ENCODE measurements at regions not wholly inside any gene's neighbourhood (a gene's known extent, or its start where the extent isn't known, plus 50 kb on each side); places are given as distances from the start of the nearest gene placed in this dataset.
"Not testable (repeated sequence)": the region's sequence is repeated elsewhere in the genome, so short reads cannot be mapped to it uniquely, and the experiment has no call there.

DNA sequence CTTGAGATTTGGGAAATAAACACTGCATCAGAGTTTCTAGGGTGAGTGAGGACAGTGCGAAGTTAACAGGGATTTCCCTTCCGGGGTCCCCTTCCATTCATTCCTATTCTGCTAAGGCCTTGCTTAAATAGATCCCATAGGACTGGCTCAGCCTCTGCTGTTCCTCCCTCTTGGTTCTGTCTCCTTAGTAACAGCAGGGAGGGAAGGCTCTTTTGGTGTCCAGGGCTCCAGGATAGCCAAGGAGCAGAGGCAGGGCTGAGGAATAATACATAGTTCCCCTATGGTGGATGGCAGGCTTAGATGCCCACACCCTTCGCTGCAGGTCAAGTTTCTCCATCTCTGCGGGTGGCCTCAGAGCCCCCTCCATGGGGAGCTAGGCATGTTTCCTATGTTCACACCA lies 591.7 kb downstream of the ACTL7B start:
- H3K36me3 ChIP-seq (ENCODE audit: control insufficient read depth, insufficient read depth, low read length): no peaks in the 10 kb centered on the region
- no peaks in the 10 kb centered on the region for H3K9me3 ChIP-seq (ENCODE audit: control insufficient read depth, insufficient read depth, low read depth, low read length)
- H3K4me1 ChIP-seq (ENCODE audit: control insufficient read depth, insufficient read depth, low read length): no peaks in the 10 kb centered on the region
- no peak overlapping the region for H3K27ac ChIP-seq (ENCODE audit: low read depth, low read length)
- no peak overlapping the region for H3K4me3 ChIP-seq (ENCODE audit: low read depth, low read length)
- no peak overlapping the region for H3K9ac ChIP-seq (ENCODE audit: low read length)
- H3K27me3 ChIP-seq (ENCODE audit: control insufficient read depth, insufficient read depth, low read length): no peaks in the 10 kb centered on the region

DNA sequence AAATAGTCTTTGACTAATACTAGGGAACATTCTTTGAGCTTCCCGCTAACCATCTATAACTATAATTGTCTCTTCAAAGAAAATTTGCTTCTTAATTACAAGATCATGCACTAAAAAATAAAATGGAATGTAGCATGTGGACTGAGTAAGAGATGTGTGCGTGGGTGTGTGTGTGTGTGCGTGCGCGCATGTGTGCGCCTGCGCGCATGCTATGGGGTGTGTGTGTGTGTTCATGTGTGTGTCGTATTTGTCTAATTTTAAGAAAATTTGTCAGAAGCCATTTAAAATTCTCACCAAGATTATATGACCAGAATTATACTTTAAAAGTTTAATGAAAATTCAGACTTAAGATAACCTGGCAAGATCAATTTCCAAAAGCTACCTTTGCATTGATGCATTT lies 593.0 kb downstream of the ACTL7B start:
- H3K4me1 ChIP-seq (ENCODE audit: control insufficient read depth, insufficient read depth, low read length): no peaks in the 10 kb centered on the region
- H3K36me3 ChIP-seq (ENCODE audit: control insufficient read depth, insufficient read depth, low read length): no peaks in the 10 kb centered on the region
- H3K9ac ChIP-seq (ENCODE audit: low read length): no peak overlapping the region
- no peaks in the 10 kb centered on the region for H3K9me3 ChIP-seq (ENCODE audit: control insufficient read depth, insufficient read depth, low read depth, low read length)
- no peak overlapping the region for H3K27ac ChIP-seq (ENCODE audit: low read depth, low read length)
- H3K4me3 ChIP-seq (ENCODE audit: low read depth, low read length): no peak overlapping the region
- H3K27me3 ChIP-seq (ENCODE audit: control insufficient read depth, insufficient read depth, low read length): no peaks in the 10 kb centered on the region

DNA sequence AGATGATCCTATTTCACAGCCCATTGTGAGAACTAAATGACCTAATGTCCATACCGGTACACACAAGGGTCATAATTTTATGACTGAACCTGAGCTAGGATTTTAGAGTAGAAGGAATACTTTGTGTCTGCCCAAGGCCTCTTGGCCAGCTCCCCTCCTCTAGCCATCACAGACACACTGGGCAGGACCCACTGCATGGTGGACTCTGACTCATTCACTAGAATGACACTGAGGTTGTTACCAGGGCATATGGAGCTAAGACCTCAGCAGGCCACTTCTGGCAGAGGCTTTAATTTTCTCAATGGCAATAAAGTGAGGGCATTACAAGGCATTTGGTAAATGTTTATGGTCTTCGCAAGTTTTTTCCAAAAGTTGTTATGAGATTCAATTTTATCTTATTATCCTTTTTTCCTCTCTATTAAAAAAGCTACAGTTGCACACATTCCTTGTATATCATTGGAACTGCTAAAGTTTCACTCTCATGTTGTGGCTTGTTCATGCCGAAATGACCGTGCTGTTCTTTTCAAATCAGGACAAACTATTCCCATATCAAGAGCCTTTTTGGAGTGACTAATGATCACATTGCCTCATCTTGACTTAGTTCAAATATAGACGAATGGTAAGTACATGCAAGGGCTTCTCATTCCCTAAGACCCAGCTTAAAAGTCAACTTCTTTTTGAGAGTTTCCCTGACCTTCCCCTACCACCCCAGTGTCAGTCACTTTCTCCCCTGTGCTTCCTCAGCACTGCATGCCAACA lies 595.7 kb downstream of the ACTL7B start:
- no peak overlapping the region for H3K27ac ChIP-seq (ENCODE audit: low read depth, low read length)
- no peaks in the 10 kb centered on the region for H3K27me3 ChIP-seq (ENCODE audit: control insufficient read depth, insufficient read depth, low read length)
- no peaks in the 10 kb centered on the region for H3K4me1 ChIP-seq (ENCODE audit: control insufficient read depth, insufficient read depth, low read length)
- H3K9ac ChIP-seq (ENCODE audit: low read length): no peak overlapping the region
- H3K36me3 ChIP-seq (ENCODE audit: control insufficient read depth, insufficient read depth, low read length): no peaks in the 10 kb centered on the region
- H3K9me3 ChIP-seq (ENCODE audit: control insufficient read depth, insufficient read depth, low read depth, low read length): no peaks in the 10 kb centered on the region
- H3K4me3 ChIP-seq (ENCODE audit: low read depth, low read length): no peak overlapping the region

DNA sequence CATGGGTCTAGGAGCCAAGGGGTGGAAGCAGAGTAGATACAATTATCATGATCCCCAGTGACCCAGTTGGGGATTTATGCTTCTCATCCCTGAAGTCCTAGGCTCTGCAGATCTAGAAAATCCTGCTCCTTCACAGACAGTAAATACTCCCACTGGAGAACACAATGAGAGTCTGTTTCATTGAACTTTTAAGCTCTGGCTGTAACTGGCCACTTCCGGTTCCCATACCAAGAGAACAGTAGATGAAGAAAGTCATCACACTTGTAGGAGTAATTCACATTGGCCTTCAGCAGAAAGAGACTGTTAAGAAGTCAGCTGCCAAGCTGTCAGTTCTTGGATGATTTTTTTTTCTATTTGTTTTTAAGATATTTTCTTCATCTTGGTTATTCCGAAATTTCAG lies 597.1 kb downstream of the ACTL7B start:
- no peak overlapping the region for H3K4me3 ChIP-seq (ENCODE audit: low read depth, low read length)
- no peak overlapping the region for H3K9ac ChIP-seq (ENCODE audit: low read length)
- no peaks in the 10 kb centered on the region for H3K9me3 ChIP-seq (ENCODE audit: control insufficient read depth, insufficient read depth, low read depth, low read length)
- H3K27ac ChIP-seq (ENCODE audit: low read depth, low read length): no peak overlapping the region
- H3K36me3 ChIP-seq (ENCODE audit: control insufficient read depth, insufficient read depth, low read length): no peaks in the 10 kb centered on the region
- no peaks in the 10 kb centered on the region for H3K27me3 ChIP-seq (ENCODE audit: control insufficient read depth, insufficient read depth, low read length)
- H3K4me1 ChIP-seq (ENCODE audit: control insufficient read depth, insufficient read depth, low read length): no peaks in the 10 kb centered on the region

DNA sequence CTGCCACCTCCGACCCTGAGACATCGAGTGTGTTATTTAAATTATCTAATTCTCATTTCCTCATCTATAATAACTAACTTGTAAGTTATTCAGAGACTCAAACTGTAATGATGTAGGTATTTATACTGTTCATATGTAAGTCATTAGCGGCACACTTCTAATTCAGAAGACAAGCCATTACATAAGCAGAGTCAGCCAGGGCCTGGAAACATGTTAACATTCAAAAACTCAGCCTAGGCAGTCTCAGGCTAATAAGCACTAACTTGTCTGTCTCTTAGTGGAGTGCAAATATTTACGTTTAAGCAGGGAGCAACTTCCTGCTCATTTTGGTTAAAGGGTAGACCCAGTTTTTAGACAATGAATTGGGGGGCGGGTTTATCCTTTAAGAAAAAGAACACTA lies 598.4 kb downstream of the ACTL7B start:
- H3K9ac ChIP-seq (ENCODE audit: low read length): no peak overlapping the region
- H3K27ac ChIP-seq (ENCODE audit: low read depth, low read length): no peak overlapping the region
- no peaks in the 10 kb centered on the region for H3K36me3 ChIP-seq (ENCODE audit: control insufficient read depth, insufficient read depth, low read length)
- no peaks in the 10 kb centered on the region for H3K27me3 ChIP-seq (ENCODE audit: control insufficient read depth, insufficient read depth, low read length)
- no peak overlapping the region for H3K4me3 ChIP-seq (ENCODE audit: low read depth, low read length)
- H3K9me3 ChIP-seq (ENCODE audit: control insufficient read depth, insufficient read depth, low read depth, low read length): no peaks in the 10 kb centered on the region
- H3K4me1 ChIP-seq (ENCODE audit: control insufficient read depth, insufficient read depth, low read length): no peaks in the 10 kb centered on the region

DNA sequence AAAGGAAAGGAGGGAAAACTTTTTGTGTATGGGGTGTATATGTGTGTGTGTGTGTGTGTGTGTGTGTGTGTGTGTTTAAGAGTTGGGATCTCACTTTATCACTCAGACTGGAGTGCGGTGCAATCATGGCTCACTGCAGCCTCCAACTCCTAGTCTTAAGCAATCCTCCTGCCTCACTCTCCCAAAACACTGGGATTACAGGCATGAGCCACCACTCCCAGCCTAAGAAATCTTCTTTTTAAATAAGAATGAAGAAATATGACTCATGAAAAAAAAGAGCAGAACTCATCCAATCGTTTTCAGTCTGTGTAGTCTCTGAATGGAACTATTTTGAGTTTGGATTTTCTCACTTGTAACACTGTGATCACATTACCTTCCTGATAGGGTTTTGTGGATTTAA lies 601.5 kb downstream of the ACTL7B start:
- H3K9me3 ChIP-seq (ENCODE audit: control insufficient read depth, insufficient read depth, low read depth, low read length): no peaks in the 10 kb centered on the region
- H3K36me3 ChIP-seq (ENCODE audit: control insufficient read depth, insufficient read depth, low read length): no peaks in the 10 kb centered on the region
- H3K4me3 ChIP-seq (ENCODE audit: low read depth, low read length): no peak overlapping the region
- no peak overlapping the region for H3K9ac ChIP-seq (ENCODE audit: low read length)
- no peaks in the 10 kb centered on the region for H3K4me1 ChIP-seq (ENCODE audit: control insufficient read depth, insufficient read depth, low read length)
- H3K27ac ChIP-seq (ENCODE audit: low read depth, low read length): no peak overlapping the region
- no peaks in the 10 kb centered on the region for H3K27me3 ChIP-seq (ENCODE audit: control insufficient read depth, insufficient read depth, low read length)

DNA sequence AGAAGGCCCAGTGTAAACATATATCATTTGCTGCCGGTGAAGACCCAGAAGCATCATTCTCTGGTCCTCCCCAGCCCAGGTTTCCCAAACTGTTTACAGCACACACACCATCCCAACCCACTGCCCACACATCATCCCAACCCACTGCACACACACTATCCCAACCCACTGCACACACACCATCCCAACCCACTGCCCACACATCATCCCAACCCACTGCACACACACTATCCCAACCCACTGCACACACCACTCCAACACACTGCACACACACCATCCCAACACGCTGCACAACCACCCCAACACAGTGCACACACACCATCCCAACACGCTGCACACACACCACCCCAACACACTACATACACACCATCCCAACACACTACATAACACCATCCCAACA lies 608.4 kb downstream of the ACTL7B start:
- not testable (repeated sequence) for H3K9me3 ChIP-seq (ENCODE audit: control insufficient read depth, insufficient read depth, low read depth, low read length)

DNA sequence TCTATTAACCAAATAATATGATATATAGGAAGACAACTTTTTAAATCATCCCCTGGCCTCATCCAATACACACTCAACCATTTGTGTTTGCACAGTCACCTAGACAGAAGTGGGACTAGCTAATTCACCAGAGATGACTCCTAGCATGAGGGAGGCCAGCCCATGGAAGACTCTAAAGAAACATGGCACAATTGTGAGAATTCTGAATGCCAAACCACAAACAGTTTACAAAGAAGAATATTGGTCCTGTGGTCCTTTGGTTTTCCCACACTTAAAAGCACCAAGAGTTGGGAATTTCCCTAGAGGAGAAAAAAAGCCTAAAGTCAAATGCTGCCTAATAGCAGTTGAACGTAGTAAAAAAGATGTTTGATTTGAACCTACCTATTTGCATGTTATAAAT lies 609.9 kb downstream of the ACTL7B start:
- no peak overlapping the region for H3K9ac ChIP-seq (ENCODE audit: low read length)
- H3K9me3 ChIP-seq (ENCODE audit: control insufficient read depth, insufficient read depth, low read depth, low read length): no peaks in the 10 kb centered on the region
- H3K4me3 ChIP-seq (ENCODE audit: low read depth, low read length): no peak overlapping the region
- no peaks in the 10 kb centered on the region for H3K4me1 ChIP-seq (ENCODE audit: control insufficient read depth, insufficient read depth, low read length)
- no peaks in the 10 kb centered on the region for H3K36me3 ChIP-seq (ENCODE audit: control insufficient read depth, insufficient read depth, low read length)
- no peaks in the 10 kb centered on the region for H3K27me3 ChIP-seq (ENCODE audit: control insufficient read depth, insufficient read depth, low read length)
- no peak overlapping the region for H3K27ac ChIP-seq (ENCODE audit: low read depth, low read length)

More for the DNA sequence above, 608.4 kb downstream of the ACTL7B start:
- H3K4me3 ChIP-seq (ENCODE audit: low read depth, low read length); H3K4me1 ChIP-seq (ENCODE audit: control insufficient read depth, insufficient read depth, low read length); H3K36me3 ChIP-seq (ENCODE audit: control insufficient read depth, insufficient read depth, low read length); H3K27me3 ChIP-seq (ENCODE audit: control insufficient read depth, insufficient read depth, low read length); H3K9ac ChIP-seq (ENCODE audit: low read length); H3K27ac ChIP-seq (ENCODE audit: low read depth, low read length): not testable (repeated sequence)

DNA sequence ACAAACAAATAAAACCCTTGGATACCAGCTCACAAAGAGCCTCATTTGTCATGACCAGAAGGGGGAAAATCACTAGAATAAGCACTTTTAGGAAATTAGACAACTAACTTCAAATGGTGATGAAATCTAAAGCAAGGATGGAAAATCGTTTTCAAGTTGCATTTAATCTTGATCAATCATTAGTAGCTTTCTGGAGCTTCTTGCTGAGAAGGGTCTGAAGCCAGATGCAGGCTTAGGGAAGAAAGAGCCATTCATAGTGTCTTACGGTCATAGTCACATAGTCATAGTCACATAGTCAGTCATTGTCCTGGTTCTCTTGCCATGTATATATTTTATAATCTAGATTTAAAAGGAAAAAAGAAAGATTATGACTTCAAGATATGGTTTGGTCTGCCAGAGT lies 610.5 kb downstream of the ACTL7B start:
- no peak overlapping the region for H3K4me3 ChIP-seq (ENCODE audit: low read depth, low read length)
- H3K4me1 ChIP-seq (ENCODE audit: control insufficient read depth, insufficient read depth, low read length): no peaks in the 10 kb centered on the region
- no peak overlapping the region for H3K27ac ChIP-seq (ENCODE audit: low read depth, low read length)

DNA sequence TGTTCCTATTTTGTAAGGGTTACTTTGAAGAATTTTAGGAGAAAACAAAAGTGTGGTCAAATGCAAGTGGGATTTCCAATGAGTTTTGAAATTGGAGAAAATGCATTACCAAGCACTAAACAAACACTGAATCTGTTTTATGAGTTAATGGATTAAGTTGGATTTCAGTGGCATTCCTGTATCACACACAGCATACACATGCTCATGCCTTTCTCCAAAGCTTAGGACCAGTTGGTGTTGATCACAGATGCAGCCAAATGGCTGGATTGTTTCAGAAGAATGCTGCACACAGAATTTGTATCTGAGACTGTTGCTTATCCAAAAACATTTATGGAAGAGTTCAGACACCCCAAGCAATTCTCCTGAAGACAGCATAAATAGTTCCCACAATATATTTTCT lies 611.1 kb downstream of the ACTL7B start:
- Histone ChIP-seq H3K4me3 (ENCODE audit: low read depth, low read length) (no peak overlapping the region), H3K9ac (ENCODE audit: low read length) (no peak overlapping the region), H3K9me3 (ENCODE audit: control insufficient read depth, insufficient read depth, low read depth, low read length) (no peaks in the 10 kb centered on the region), H3K4me1 (ENCODE audit: control insufficient read depth, insufficient read depth, low read length) (no peaks in the 10 kb centered on the region), H3K27ac (ENCODE audit: low read depth, low read length) (no peak overlapping the region), H3K27me3 (ENCODE audit: control insufficient read depth, insufficient read depth, low read length) (no peaks in the 10 kb centered on the region), H3K36me3 (ENCODE audit: control insufficient read depth, insufficient read depth, low read length) (no peaks in the 10 kb centered on the region)

More for the DNA sequence above, 610.5 kb downstream of the ACTL7B start:
- no peaks in the 10 kb centered on the region for H3K36me3 ChIP-seq (ENCODE audit: control insufficient read depth, insufficient read depth, low read length)
- H3K9me3 ChIP-seq (ENCODE audit: control insufficient read depth, insufficient read depth, low read depth, low read length): no peaks in the 10 kb centered on the region
- no peak overlapping the region for H3K9ac ChIP-seq (ENCODE audit: low read length)
- no peaks in the 10 kb centered on the region for H3K27me3 ChIP-seq (ENCODE audit: control insufficient read depth, insufficient read depth, low read length)

DNA sequence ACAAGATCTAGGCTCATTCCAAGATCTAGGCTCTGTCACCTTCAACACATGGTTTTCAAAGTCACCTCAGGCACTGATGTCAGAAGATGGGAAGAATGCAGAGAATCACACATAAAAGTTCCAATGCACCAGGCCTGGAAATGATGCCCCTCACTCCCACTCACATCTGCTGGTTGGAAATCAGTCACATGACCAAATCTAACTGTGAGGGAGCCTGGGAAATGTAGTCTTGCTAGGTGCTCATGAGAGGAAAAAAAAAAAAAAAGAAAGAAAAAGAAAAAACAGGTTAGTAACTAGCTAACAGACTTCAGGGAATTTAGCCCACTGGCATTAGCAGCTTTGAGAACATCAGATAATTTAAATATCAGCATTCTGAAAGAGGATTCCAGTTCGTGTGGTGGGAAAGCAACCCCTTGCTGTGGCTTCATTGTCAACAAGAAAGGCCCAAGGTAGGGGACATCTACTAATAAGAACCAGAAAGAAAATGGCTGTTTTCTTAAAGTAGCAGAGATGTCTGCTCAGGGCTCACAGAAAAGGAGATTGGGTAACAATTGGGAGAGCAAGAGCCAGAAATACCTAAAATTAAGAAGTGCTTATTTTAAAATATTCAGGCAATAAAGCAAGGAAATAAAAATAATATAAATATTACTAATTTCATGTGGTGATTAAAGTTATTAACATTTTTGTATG lies 614.3 kb downstream of the ACTL7B start:
- H3K4me1 ChIP-seq (ENCODE audit: control insufficient read depth, insufficient read depth, low read length): no peaks in the 10 kb centered on the region
- no peaks in the 10 kb centered on the region for H3K9me3 ChIP-seq (ENCODE audit: control insufficient read depth, insufficient read depth, low read depth, low read length)
- H3K27ac ChIP-seq (ENCODE audit: low read depth, low read length): no peak overlapping the region
- no peaks in the 10 kb centered on the region for H3K27me3 ChIP-seq (ENCODE audit: control insufficient read depth, insufficient read depth, low read length)
- H3K4me3 ChIP-seq (ENCODE audit: low read depth, low read length): no peak overlapping the region
- H3K36me3 ChIP-seq (ENCODE audit: control insufficient read depth, insufficient read depth, low read length): no peaks in the 10 kb centered on the region
- no peak overlapping the region for H3K9ac ChIP-seq (ENCODE audit: low read length)

Measured in HUES6 (cell line).